ENCODE measurements at regions not wholly inside any gene's neighbourhood (a gene's known extent, or its start where the extent isn't known, plus 50 kb on each side); places are given as distances from the start of the nearest gene placed in this dataset.

DNA sequence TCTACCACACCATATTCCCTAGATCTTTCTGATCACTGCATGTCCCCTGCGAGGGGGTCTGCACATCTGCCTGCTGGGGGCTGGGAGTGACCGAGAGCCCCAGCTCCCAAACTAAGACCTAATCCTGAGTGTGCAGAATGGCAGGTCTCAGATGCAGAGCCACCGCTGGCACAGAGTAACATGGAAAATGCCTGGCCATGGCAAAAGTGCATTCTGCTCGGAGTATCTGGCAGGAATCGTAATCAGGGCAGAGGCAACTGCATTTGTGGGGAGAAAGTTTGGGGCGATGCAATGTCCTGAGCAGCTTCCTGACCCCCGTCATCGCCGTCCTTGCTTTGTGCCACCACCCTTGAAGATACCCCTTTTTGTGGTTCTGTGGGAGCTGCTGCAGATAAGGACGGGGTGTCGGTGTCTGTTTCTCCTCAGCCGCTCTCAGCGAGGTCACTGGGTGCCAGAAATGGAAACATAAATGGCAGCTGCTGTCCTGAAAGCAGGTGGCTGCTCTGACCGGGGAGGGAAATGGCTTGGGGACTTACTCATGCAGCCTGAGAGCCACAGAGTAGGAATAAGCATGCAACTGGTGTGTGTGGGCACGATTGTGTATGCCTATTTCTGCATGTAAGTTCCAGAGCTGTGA is 157.9 kb downstream of the LY86 start:
- ChIA-PET POLR2A (no interaction called here), CTCF (interaction anchor here (0.6 to 1.0 kb wide), 2 partner anchors 10 to 873 kb away, joined by 3 read pairs; no protein-coding TSS in a partner anchor)
- TF ChIP-seq, protein P1, sequence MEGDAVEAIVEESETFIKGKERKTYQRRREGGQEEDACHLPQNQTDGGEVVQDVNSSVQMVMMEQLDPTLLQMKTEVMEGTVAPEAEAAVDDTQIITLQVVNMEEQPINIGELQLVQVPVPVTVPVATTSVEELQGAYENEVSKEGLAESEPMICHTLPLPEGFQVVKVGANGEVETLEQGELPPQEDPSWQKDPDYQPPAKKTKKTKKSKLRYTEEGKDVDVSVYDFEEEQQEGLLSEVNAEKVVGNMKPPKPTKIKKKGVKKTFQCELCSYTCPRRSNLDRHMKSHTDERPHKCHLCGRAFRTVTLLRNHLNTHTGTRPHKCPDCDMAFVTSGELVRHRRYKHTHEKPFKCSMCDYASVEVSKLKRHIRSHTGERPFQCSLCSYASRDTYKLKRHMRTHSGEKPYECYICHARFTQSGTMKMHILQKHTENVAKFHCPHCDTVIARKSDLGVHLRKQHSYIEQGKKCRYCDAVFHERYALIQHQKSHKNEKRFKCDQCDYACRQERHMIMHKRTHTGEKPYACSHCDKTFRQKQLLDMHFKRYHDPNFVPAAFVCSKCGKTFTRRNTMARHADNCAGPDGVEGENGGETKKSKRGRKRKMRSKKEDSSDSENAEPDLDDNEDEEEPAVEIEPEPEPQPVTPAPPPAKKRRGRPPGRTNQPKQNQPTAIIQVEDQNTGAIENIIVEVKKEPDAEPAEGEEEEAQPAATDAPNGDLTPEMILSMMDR (IDR thresholded peaks at IDR 0.05; ENCODE audit: insufficient read depth, low read length, missing control alignments): no peak
- H3K4me3 ChIP-seq (ENCODE audit: low read depth, low read length): no peak overlapping the region
- DNase-seq (ENCODE audit: low read depth, low spot score): no peak

DNA sequence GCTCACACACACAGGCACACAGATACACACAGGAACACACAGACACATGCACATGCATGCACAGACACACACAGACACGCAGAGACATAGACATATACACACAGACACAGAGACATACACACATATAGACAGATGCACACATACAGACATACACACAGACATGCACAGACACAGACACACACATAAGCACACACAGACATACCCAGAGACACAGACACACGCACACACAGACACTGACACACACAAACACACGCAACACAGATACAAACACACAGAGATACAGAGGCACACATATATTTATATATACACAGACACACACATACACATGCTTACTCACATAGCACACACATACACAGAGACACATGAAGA is 158.4 kb downstream of the LY86 start:
- DNase-seq (ENCODE audit: low read depth, low spot score): no peak
- ChIA-PET CTCF (no interaction called here), POLR2A (no interaction called here)

DNA sequence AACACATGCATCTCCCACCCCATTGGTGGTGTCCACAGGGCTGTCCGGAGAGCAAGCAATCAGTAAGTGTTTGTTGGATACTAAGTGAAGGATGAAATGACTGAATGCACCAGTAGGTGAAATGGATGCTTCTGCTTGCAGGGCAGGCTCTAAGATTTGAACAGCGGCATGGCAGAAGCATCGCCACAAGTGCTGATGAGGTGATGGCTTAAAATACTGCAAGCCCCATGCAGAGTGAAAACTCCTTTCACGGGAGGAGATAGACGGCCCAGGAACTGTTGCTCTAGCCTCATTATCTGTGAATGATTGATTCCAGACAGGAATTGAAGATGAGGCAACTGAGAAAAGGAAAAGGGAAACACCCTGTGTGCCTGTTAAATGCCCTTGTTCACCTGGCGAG is 158.9 kb downstream of the LY86 start:
- POLR2A ChIA-PET: no interaction called here
- no peak for DNase-seq (ENCODE audit: low read depth, low spot score)
- H3K4me3 ChIP-seq (ENCODE audit: low read depth, low read length): no peak overlapping the region
- CTCF ChIA-PET: no interaction called here
- TF ChIP-seq, protein P1 (IDR thresholded peaks at IDR 0.05; ENCODE audit: insufficient read depth, low read length, missing control alignments): no peak

More for the DNA sequence above, 158.4 kb downstream of the LY86 start:
- H3K4me3 ChIP-seq (ENCODE audit: low read depth, low read length): no peak overlapping the region
- TF ChIP-seq, protein P1 (IDR thresholded peaks at IDR 0.05; ENCODE audit: insufficient read depth, low read length, missing control alignments): no peak

DNA sequence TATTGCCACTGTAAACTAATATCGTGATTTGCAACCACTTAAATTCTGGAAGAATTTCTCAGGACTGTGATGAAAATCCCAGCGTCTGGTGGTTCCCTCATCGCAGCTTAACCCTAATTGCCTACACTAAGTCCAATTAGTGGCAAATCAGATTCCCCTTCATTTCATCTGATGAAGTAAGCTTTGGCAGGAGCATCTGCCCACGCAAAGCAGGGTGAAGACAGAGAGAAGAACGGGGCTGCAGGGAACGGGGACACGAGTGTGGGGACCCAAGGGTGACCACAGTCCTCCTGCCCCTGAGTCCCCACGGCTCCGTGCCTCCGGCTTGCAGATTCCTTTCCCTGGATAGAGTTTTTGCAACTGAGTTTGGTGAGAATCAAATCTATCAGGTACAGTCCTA is 159.5 kb downstream of the LY86 start:
- no peak for DNase-seq (ENCODE audit: low read depth, low spot score)
- H3K4me3 ChIP-seq (ENCODE audit: low read depth, low read length): no peak overlapping the region
- TF ChIP-seq, protein P1 (IDR thresholded peaks at IDR 0.05; ENCODE audit: insufficient read depth, low read length, missing control alignments): no peak
- CTCF ChIA-PET: no interaction called here
- POLR2A ChIA-PET: no interaction called here

DNA sequence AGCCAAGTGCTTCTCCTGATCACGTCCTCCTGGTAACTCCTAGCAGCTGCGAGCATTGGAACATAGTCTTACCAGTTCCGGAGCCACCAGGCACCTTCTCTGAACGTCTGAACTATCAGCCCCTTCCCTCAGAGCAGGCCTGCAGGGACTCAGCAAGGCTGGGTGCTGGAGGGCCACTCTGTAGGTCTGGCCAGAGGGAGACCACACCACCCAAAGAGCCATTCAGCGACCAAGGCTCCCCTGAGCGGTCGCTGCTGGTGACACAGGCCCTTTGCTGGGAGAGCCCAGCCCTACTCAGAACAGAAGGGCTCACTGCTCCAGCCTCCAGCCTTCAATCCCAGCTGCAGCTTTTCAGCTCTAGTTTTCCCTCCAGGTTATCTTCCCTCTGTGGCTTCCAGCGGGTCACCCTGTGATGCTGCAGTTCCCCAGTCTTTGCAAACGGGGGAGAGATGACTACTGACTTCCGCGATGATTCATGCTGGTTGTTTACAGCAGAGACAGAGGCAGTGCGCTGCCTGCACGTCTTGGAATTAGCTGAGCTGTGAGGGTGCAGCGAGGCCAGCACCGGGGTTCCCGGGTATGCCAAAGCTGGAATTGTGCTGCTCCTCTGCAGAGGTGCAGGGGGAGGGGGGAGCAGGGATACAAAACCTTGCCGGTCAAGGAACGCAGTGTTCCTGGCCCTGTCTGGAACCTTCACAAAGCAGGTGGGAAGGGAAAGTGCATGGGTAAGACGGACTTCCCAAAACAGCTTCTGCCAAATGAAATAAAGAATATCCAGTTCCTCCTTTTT is 161.4 kb downstream of the LY86 start:
- TF ChIP-seq, protein P1 (IDR thresholded peaks at IDR 0.05; ENCODE audit: insufficient read depth, low read length, missing control alignments): no peak
- no peak for DNase-seq (ENCODE audit: low read depth, low spot score)
- CTCF ChIA-PET: interaction anchor here (1.2 to 2.6 kb wide), 5 partner anchors 9 to 525 kb away, joined by 3 to 11 read pairs (median 6); no protein-coding TSS in a partner anchor
- POLR2A ChIA-PET: no interaction called here
- no peak overlapping the region for H3K4me3 ChIP-seq (ENCODE audit: low read depth, low read length)

DNA sequence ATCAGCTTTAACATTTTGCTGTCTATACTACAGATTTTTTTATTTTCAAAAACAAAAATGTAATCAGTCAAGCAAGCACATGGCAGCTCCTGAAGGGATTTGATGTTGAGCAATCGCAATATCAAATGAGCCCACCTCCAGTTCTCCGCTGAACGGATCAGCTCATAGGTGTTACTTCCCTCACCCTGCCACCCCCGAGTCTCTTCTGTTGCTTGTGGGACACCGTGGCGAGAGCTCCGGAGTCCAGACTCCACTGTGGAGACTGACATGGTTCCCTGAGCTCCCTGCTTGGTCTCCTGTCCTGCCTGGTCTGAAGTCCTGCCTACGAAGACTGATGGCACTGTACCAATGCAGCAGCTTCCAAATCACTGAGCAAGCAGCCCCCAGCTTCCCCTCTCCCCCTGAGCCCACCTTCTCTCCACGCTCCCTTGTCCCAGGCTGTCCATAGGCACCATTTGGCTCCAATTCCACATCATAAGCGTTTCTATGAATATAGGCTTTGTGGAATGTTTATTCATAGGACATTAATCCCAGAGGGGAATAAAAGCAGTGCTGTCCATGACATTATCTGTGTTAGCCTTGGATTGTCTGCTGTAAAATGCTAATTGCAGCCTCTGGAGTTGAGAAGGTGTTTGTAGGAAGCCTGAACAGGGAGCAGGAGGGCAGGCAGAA is 162.2 kb downstream of the LY86 start:
- ChIA-PET CTCF (interaction anchor here (1.2 to 2.6 kb wide), 6 partner anchors 9 to 524 kb away, joined by 3 to 11 read pairs (median 6); no protein-coding TSS in a partner anchor), POLR2A (no interaction called here)
- DNase-seq (ENCODE audit: low read depth, low spot score): no peak
- no peak overlapping the region for H3K4me3 ChIP-seq (ENCODE audit: low read depth, low read length)
- TF ChIP-seq, protein P1 (IDR thresholded peaks at IDR 0.05; ENCODE audit: insufficient read depth, low read length, missing control alignments): no peak

Data from AG04449 (cell line).